GM06990 (cell line): ENCODE measurements at regions not wholly inside any gene's neighbourhood (a gene's known extent, or its start where the extent isn't known, plus 50 kb on each side); places are given as distances from the start of the nearest gene placed in this dataset.

Source experiments
- DNase-seq: peaks from one replicate; pipeline ENCODE4 v3.0.0-alpha.2; 2011; ENCODE audit not compliant: insufficient read length; ENCODE audit errors: extremely low read depth
- H3K27me3 ChIP-seq: replicated peaks from 2 replicates; pipeline ENCODE4 v1.6.0; 2011; ENCODE audit warnings: low read length; ENCODE audit not compliant: control insufficient read depth, insufficient read depth
- H3K36me3 ChIP-seq: 2 replicates; pipeline ENCODE4 v1.5.1; 2011; ENCODE audit warnings: low read length; ENCODE audit not compliant: control insufficient read depth, insufficient read depth
- H3K4me3 ChIP-seq: replicated peaks from 2 replicates; pipeline ENCODE4 v1.5.1; 2011; ENCODE audit warnings: low read depth, mild to moderate bottlenecking, control low read depth, low read length
- CTCF ChIP-seq: IDR thresholded peaks from 2 replicates; pipeline ENCODE4 v1.5.1; 2011; ENCODE audit warnings: low read length, control low read depth, mild to moderate bottlenecking, inconsistent platforms; ENCODE audit not compliant: insufficient read depth, poor library complexity, severe bottlenecking

- H3K27me3 ChIP-seq, result no peaks in the 10 kb centered on the region
Observed at GRCh38 chr4:59969909-59970308, 1230.2 kb upstream of the ADGRL3 start.

GRCh38 chr4:59971952-59972351, 1228.2 kb upstream of the ADGRL3 start:
- Histone ChIP-seq H3K4me3 (no peak overlapping the region), H3K36me3 (no peaks in the 10 kb centered on the region), H3K27me3 (no peaks in the 10 kb centered on the region)
- TF ChIP-seq CTCF, result no peak
- DNase-seq, result no peak

More at GRCh38 chr4:59969909-59970308, 1230.2 kb upstream of the ADGRL3 start:
- Histone ChIP-seq H3K4me3 (no peak overlapping the region), H3K36me3 (no peaks in the 10 kb centered on the region)
- TF ChIP-seq CTCF, result no peak
- DNase-seq, result no peak

- no peaks in the 10 kb centered on the region for H3K36me3 ChIP-seq
- TF ChIP-seq CTCF, result no peak
- H3K4me3 ChIP-seq, result no peak overlapping the region
- no peaks in the 10 kb centered on the region for H3K27me3 ChIP-seq
- DNase-seq, result no peak
Observed at GRCh38 chr4:59973492-59973891, 1226.6 kb upstream of the ADGRL3 start.

- Histone ChIP-seq H3K27me3 (no peaks in the 10 kb centered on the region), H3K36me3 (no peaks in the 10 kb centered on the region), H3K4me3 (no peak overlapping the region)
- no peak for DNase-seq
- TF ChIP-seq CTCF, result no peak
Observed at GRCh38 chr4:59979061-59979460, 1221.1 kb upstream of the ADGRL3 start.

- Histone ChIP-seq H3K27me3 (no peaks in the 10 kb centered on the region), H3K4me3 (no peak overlapping the region), H3K36me3 (no peaks in the 10 kb centered on the region)
- no peak for TF ChIP-seq CTCF
- DNase-seq, result no peak
Observed at GRCh38 chr4:59983852-59984251, 1216.3 kb upstream of the ADGRL3 start.

GRCh38 chr4:59987289-59987688, 1212.8 kb upstream of the ADGRL3 start:
- no peak for TF ChIP-seq CTCF
- no peak for DNase-seq
- Histone ChIP-seq H3K4me3 (no peak overlapping the region), H3K36me3 (no peaks in the 10 kb centered on the region), H3K27me3 (no peaks in the 10 kb centered on the region)
